GM21447 (cell line): ENCODE measurements at regions not wholly inside any gene's neighbourhood (a gene's known extent, or its start where the extent isn't known, plus 50 kb on each side); places are given as distances from the start of the nearest gene placed in this dataset.

ENCODE experiments used
- ATAC-seq: cut with Tn5 transposase; IDR thresholded peaks from one replicate; pipeline ENCODE4 v1.9.1; 2021; ENCODE audit not compliant: unreplicated experiment

GRCh38 chr3:105197863-105198262 lies 168.8 kb upstream of the ALCAM start:
- ATAC-seq = no peak

- ATAC-seq = no peak
These were observed 167.5 kb upstream of the ALCAM start for GRCh38 chr3:105199217-105199616.

GRCh38 chr3:105210141-105210540 lies 156.6 kb upstream of the ALCAM start:
- no peak for ATAC-seq

GRCh38 chr3:105214590-105214989 lies 152.1 kb upstream of the ALCAM start:
- no peak for ATAC-seq

GRCh38 chr3:105222568-105223093 lies 144.1 kb upstream of the ALCAM start:
- no peak for ATAC-seq

GRCh38 chr3:105223815-105224214 lies 142.9 kb upstream of the ALCAM start:
- no peak for ATAC-seq

- no peak for ATAC-seq
These were observed 138.0 kb upstream of the ALCAM start for GRCh38 chr3:105228696-105229095.

- ATAC-seq = no peak
These were observed 134.2 kb upstream of the ALCAM start for GRCh38 chr3:105232553-105232952.

- ATAC-seq = no peak
These were observed 133.7 kb upstream of the ALCAM start for GRCh38 chr3:105233010-105233409.

GRCh38 chr3:105235221-105235620 lies 131.5 kb upstream of the ALCAM start:
- no peak for ATAC-seq

- ATAC-seq = no peak
These were observed 130.9 kb upstream of the ALCAM start for GRCh38 chr3:105235785-105236184.

GRCh38 chr3:105238367-105238766 lies 128.3 kb upstream of the ALCAM start:
- no peak for ATAC-seq

GRCh38 chr3:105243076-105243475 lies 123.6 kb upstream of the ALCAM start:
- ATAC-seq = no peak

- ATAC-seq = no peak
These were observed 120.2 kb upstream of the ALCAM start for GRCh38 chr3:105246536-105246935.

GRCh38 chr3:105253225-105253624 lies 113.5 kb upstream of the ALCAM start:
- ATAC-seq = no peak

GRCh38 chr3:105254154-105254553 lies 112.6 kb upstream of the ALCAM start:
- no peak for ATAC-seq

GRCh38 chr3:105255350-105255749 lies 111.4 kb upstream of the ALCAM start:
- no peak for ATAC-seq

GRCh38 chr3:105259496-105259895 lies 107.2 kb upstream of the ALCAM start:
- ATAC-seq = no peak

GRCh38 chr3:105260385-105260784 lies 106.3 kb upstream of the ALCAM start:
- ATAC-seq = no peak

- ATAC-seq = no peak
These were observed 92.2 kb upstream of the ALCAM start for GRCh38 chr3:105274536-105274935.

GRCh38 chr3:105274958-105275357 lies 91.8 kb upstream of the ALCAM start:
- ATAC-seq = no peak

GRCh38 chr3:105277656-105278055 lies 89.1 kb upstream of the ALCAM start:
- ATAC-seq = no peak

- no peak for ATAC-seq
These were observed 88.0 kb upstream of the ALCAM start for GRCh38 chr3:105278688-105279087.

GRCh38 chr3:105281989-105282388 lies 84.7 kb upstream of the ALCAM start:
- ATAC-seq = no peak
